ENCODE measurements at regions not wholly inside any gene's neighbourhood (a gene's known extent, or its start where the extent isn't known, plus 50 kb on each side); places are given as distances from the start of the nearest gene placed in this dataset.

- H3K27ac ChIP-seq, result no peak overlapping the region
- H3K9me3 ChIP-seq, result no peaks in the 10 kb centered on the region
- TF ChIP-seq POLR2A (IDR thresholded peaks at IDR 0.05), result no peak
- TF ChIP-seq, protein P1, sequence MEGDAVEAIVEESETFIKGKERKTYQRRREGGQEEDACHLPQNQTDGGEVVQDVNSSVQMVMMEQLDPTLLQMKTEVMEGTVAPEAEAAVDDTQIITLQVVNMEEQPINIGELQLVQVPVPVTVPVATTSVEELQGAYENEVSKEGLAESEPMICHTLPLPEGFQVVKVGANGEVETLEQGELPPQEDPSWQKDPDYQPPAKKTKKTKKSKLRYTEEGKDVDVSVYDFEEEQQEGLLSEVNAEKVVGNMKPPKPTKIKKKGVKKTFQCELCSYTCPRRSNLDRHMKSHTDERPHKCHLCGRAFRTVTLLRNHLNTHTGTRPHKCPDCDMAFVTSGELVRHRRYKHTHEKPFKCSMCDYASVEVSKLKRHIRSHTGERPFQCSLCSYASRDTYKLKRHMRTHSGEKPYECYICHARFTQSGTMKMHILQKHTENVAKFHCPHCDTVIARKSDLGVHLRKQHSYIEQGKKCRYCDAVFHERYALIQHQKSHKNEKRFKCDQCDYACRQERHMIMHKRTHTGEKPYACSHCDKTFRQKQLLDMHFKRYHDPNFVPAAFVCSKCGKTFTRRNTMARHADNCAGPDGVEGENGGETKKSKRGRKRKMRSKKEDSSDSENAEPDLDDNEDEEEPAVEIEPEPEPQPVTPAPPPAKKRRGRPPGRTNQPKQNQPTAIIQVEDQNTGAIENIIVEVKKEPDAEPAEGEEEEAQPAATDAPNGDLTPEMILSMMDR (IDR thresholded peaks at IDR 0.05), result no peak
- no peaks in the 10 kb centered on the region for H3K36me3 ChIP-seq
- DNase-seq, result no peak
- H3K4me1 ChIP-seq, result no peaks in the 10 kb centered on the region
- H3K27me3 ChIP-seq, result no peaks in the 10 kb centered on the region
- no peak overlapping the region for H3K4me3 ChIP-seq
Observed at GRCh38 chr11:98625526-98625925, 395.2 kb upstream of the CNTN5 start.

- Histone ChIP-seq H3K4me1 (no peaks in the 10 kb centered on the region), H3K4me3 (no peak overlapping the region), H3K27ac (no peak overlapping the region), H3K9me3 (no peaks in the 10 kb centered on the region), H3K27me3 (no peaks in the 10 kb centered on the region), H3K36me3 (no peaks in the 10 kb centered on the region)
- TF ChIP-seq, protein P1 (IDR thresholded peaks at IDR 0.05), result no peak
- TF ChIP-seq POLR2A (IDR thresholded peaks at IDR 0.05), result no peak
- DNase-seq, result no peak
Observed at GRCh38 chr11:98630736-98631135, 390.0 kb upstream of the CNTN5 start.

GRCh38 chr11:98657711-98658110, 363.0 kb upstream of the CNTN5 start:
- no peak for DNase-seq
- Histone ChIP-seq H3K27me3 (no peaks in the 10 kb centered on the region), H3K27ac (no peak overlapping the region), H3K36me3 (no peaks in the 10 kb centered on the region), H3K4me1 (no peaks in the 10 kb centered on the region), H3K9me3 (no peaks in the 10 kb centered on the region), H3K4me3 (no peak overlapping the region)
- no peak for TF ChIP-seq POLR2A (IDR thresholded peaks at IDR 0.05)
- TF ChIP-seq, protein P1 (IDR thresholded peaks at IDR 0.05), result no peak

DNA sequence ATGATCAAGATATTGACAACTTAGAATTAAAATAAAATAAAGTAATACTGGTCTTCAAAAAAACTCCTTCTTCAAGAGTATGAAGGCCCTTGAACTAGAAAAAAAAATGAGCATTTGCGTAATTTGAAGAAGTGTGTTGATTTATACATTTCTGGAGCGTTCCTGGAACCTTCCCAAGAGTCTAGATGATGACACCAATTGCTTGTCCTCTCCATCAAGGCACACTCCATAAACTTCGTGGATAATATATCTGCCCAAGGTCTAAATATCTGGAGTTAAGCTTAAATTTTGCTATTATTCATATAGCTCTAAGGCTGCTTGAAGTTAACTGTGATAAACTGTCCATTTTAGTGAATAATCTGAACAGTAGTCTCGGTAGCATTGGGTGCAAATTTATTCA, 361.3 kb upstream of the CNTN5 start:
- Histone ChIP-seq H3K4me3 (no peak overlapping the region), H3K27ac (no peak overlapping the region), H3K27me3 (no peaks in the 10 kb centered on the region), H3K36me3 (no peaks in the 10 kb centered on the region), H3K4me1 (no peaks in the 10 kb centered on the region), H3K9me3 (no peaks in the 10 kb centered on the region)
- TF ChIP-seq POLR2A (IDR thresholded peaks at IDR 0.05), result no peak
- TF ChIP-seq, protein P1 (IDR thresholded peaks at IDR 0.05), result no peak
- no peak for DNase-seq

- no peak for DNase-seq
- no peaks in the 10 kb centered on the region for H3K9me3 ChIP-seq
- no peaks in the 10 kb centered on the region for H3K27me3 ChIP-seq
- H3K36me3 ChIP-seq, result no peaks in the 10 kb centered on the region
- H3K4me3 ChIP-seq, result no peak overlapping the region
- no peaks in the 10 kb centered on the region for H3K4me1 ChIP-seq
- no peak overlapping the region for H3K27ac ChIP-seq
- TF ChIP-seq, protein P1 (IDR thresholded peaks at IDR 0.05), result no peak
- no peak for TF ChIP-seq POLR2A (IDR thresholded peaks at IDR 0.05)
Observed at GRCh38 chr11:98674390-98674789, 346.4 kb upstream of the CNTN5 start.

- no peaks in the 10 kb centered on the region for H3K27me3 ChIP-seq
- DNase-seq, result no peak
- H3K9me3 ChIP-seq, result no peaks in the 10 kb centered on the region
- no peak for TF ChIP-seq POLR2A (IDR thresholded peaks at IDR 0.05)
- TF ChIP-seq, protein P1 (IDR thresholded peaks at IDR 0.05), result no peak
- no peak overlapping the region for H3K4me3 ChIP-seq
- no peaks in the 10 kb centered on the region for H3K4me1 ChIP-seq
- no peak overlapping the region for H3K27ac ChIP-seq
- H3K36me3 ChIP-seq, result no peaks in the 10 kb centered on the region
Observed at GRCh38 chr11:98679673-98680072, 341.1 kb upstream of the CNTN5 start.

Measured in Peyer's patch (tissue), 4 donors.